CD4-positive, alpha-beta T cell (primary cell): ENCODE measurements at regions not wholly inside any gene's neighbourhood (a gene's known extent, or its start where the extent isn't known, plus 50 kb on each side); places are given as distances from the start of the nearest gene placed in this dataset.

Experiments used
- ATAC-seq: fragments of 200-7000 bp; cut with Tn5 transposase; one replicate; pipeline ENCODE4 v1.10.0; 2022; ENCODE audit warnings: mild to moderate bottlenecking; ENCODE audit not compliant: poor library complexity
- CTCF ChIA-PET: fragments of 350-600 bp; sonication (Branson Sonifier 250); formaldehyde crosslinking; loops from one replicate; lab custom pipeline; 2021; ENCODE audit warnings: antibody characterized with exemption, inconsistent platforms; lab: Charles Lee
- POLR2A ChIA-PET: fragments of 350-600 bp; sonication (Branson Sonifier 250); formaldehyde crosslinking; loops from one replicate; lab custom pipeline; 2021; ENCODE audit warnings: antibody characterized with exemption, inconsistent platforms; lab: Charles Lee
- DNase-seq, 14 experiments: peaks; one replicate each; pipeline ENCODE4 v3.0.0-alpha.2; 2013 to 2020; ENCODE audit warnings: mixed read lengths in 2 of 14
- H3K27ac ChIP-seq, 2 donors: one replicate each; pipeline versions ENCODE4 v1.5.1 to v1.7.0; 2013; ENCODE audit warnings: low read length in 2 of 2, low read depth in 1 of 2, mild to moderate bottlenecking in 1 of 2
- H3K27me3 ChIP-seq, 2 experiments: 1 replicate in 1 of 2; 2 replicates in 1 of 2; pipeline versions ENCODE4 v1.6.1 to v1.7.0; 2013; ENCODE audit warnings: low read length in 2 of 2, control low read depth in 1 of 2, mild to moderate bottlenecking in 1 of 2, moderate library complexity in 1 of 2; ENCODE audit not compliant: insufficient read depth in 2 of 2, control insufficient read depth in 1 of 2
- H3K36me3 ChIP-seq: one replicate; pipeline ENCODE4 v1.6.1; 2013; ENCODE audit warnings: low read length, control low read depth; ENCODE audit not compliant: insufficient read depth
- H3K4me1 ChIP-seq: one replicate; pipeline ENCODE4 v1.6.1; 2013; ENCODE audit warnings: low read length, control low read depth; ENCODE audit not compliant: insufficient read depth
- H3K4me3 ChIP-seq: one replicate; pipeline ENCODE4 v1.5.1; 2013; ENCODE audit warnings: mild to moderate bottlenecking, low read length, moderate library complexity
- H3K9me3 ChIP-seq, 2 experiments: 1 replicate in 1 of 2; 2 replicates in 1 of 2; pipeline versions ENCODE4 v1.6.1 to v1.7.0; 2013; ENCODE audit warnings: low read length in 2 of 2, mild to moderate bottlenecking in 2 of 2, control low read depth in 1 of 2, moderate library complexity in 1 of 2; ENCODE audit not compliant: control insufficient read depth in 1 of 2, insufficient read depth in 1 of 2
- H3K27ac Mint-ChIP-seq: one replicate; pipeline ENCODE4 v1.8.0; 2020; ENCODE audit warnings: mixed read lengths
- H3K27me3 Mint-ChIP-seq: one replicate; pipeline ENCODE4 v1.8.0; 2021; ENCODE audit warnings: mixed read lengths
- H3K36me3 Mint-ChIP-seq: one replicate; pipeline ENCODE4 v1.8.0; 2021; ENCODE audit warnings: low read depth, mixed read lengths
- H3K4me1 Mint-ChIP-seq: one replicate; pipeline ENCODE4 v1.8.0; 2021; ENCODE audit warnings: low read depth, mixed read lengths
- H3K4me3 Mint-ChIP-seq: one replicate; pipeline ENCODE4 v1.8.0; 2020; ENCODE audit warnings: mild to moderate bottlenecking, mixed read lengths
- H3K9me3 Mint-ChIP-seq: one replicate; pipeline ENCODE4 v1.8.0; 2020; ENCODE audit warnings: mixed read lengths
- intact Hi-C, 2 experiments: fragments of 100-400 bp; cut with DNase I in 1 of 2; cut with micrococcal nuclease in 1 of 2; formaldehyde crosslinking; loops; one replicate each; pipeline versions ENCODE4 v1.15.1 to v1.9.0; 2023 to 2025; cut with DNase I, micrococcal nuclease
- TF ChIP-seq, protein P1 (sequence below): fragments of 200-600 bp; IDR thresholded peaks from one replicate; pipeline ENCODE4 v1.8.0; 2022; ENCODE audit warnings: antibody characterized with exemption, mild to moderate bottlenecking

DNA sequence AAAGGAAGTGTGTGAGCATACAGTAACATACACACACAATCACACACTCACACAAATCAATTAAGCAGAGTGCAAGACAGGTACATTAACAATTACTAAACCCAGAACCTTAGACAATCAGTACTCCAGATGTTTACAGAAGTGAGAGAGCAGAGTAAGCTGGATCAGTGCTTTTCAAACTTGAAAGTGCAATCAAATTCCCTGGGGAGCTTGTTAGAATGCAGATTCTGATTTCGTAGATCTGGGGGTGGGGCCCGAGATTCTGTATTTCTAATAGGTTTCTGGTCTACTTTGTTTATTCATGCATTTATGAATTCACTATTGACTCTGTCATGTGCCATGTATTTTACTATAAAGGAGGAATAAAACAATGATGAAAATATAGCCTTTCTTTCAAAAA, 179.6 kb upstream of the PHYHIPL start:
- DNase-seq (no peak), ATAC-seq (no peak)
- H3K27me3 Mint-ChIP-seq, result no peaks in the 10 kb centered on the region
- H3K36me3 ChIP-seq, result no peaks in the 10 kb centered on the region
- POLR2A ChIA-PET, result no interaction called here
- TF ChIP-seq, protein P1, sequence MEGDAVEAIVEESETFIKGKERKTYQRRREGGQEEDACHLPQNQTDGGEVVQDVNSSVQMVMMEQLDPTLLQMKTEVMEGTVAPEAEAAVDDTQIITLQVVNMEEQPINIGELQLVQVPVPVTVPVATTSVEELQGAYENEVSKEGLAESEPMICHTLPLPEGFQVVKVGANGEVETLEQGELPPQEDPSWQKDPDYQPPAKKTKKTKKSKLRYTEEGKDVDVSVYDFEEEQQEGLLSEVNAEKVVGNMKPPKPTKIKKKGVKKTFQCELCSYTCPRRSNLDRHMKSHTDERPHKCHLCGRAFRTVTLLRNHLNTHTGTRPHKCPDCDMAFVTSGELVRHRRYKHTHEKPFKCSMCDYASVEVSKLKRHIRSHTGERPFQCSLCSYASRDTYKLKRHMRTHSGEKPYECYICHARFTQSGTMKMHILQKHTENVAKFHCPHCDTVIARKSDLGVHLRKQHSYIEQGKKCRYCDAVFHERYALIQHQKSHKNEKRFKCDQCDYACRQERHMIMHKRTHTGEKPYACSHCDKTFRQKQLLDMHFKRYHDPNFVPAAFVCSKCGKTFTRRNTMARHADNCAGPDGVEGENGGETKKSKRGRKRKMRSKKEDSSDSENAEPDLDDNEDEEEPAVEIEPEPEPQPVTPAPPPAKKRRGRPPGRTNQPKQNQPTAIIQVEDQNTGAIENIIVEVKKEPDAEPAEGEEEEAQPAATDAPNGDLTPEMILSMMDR, result no peak
- no peaks in the 10 kb centered on the region for H3K27me3 ChIP-seq
- H3K4me1 Mint-ChIP-seq, result no peaks in the 10 kb centered on the region
- H3K4me1 ChIP-seq, result no peaks in the 10 kb centered on the region
- CTCF ChIA-PET, result no interaction called here
- intact Hi-C loops, result no loop called here
- H3K27ac ChIP-seq, result no peak overlapping the region
- no peaks in the 10 kb centered on the region for H3K9me3 Mint-ChIP-seq
- no peak overlapping the region for H3K4me3 Mint-ChIP-seq
- no peak overlapping the region for H3K4me3 ChIP-seq
- no peak overlapping the region for H3K27ac Mint-ChIP-seq
- no peaks in the 10 kb centered on the region for H3K36me3 Mint-ChIP-seq
- H3K9me3 ChIP-seq, result no peaks in the 10 kb centered on the region

DNA sequence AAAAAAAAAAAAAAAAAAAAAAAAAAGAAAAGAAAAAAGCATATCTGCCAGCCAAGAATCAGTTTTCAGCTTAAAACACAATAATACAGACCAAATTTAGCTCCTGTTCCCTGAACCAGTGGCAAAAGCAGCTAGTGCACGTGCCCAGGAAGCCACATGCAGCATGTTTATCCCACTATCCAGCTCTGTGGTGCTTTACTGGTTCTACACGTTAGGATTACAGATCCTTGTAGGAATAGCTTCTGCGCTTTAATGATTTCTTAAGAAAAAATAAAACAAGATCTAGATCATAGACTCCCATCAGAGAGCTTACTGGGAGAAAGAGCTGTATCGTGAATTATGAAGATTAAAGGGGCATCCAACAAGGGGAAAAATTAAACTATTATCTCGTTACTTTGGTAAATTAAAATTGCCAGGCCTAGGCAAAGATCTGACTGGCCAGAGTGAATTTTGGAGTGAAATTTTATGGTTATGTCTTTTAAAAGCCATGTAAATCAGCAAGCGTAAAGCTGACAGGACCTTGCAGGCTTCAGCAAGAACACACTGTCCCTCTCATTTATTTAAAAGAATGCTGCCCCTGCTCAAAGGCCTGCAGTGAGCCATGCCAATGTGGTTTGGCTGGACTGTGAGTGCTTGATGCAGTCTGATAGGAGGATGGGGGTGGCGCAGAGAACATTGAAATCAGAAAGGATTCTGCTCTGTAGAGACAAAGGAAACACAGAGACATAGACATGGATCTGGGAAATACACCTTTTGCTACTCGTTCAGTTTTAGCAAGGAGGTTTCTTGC, 177.3 kb upstream of the PHYHIPL start:
- no peaks in the 10 kb centered on the region for H3K9me3 ChIP-seq
- intact Hi-C loops, result no loop called here
- H3K4me3 Mint-ChIP-seq, result no peak overlapping the region

DNA sequence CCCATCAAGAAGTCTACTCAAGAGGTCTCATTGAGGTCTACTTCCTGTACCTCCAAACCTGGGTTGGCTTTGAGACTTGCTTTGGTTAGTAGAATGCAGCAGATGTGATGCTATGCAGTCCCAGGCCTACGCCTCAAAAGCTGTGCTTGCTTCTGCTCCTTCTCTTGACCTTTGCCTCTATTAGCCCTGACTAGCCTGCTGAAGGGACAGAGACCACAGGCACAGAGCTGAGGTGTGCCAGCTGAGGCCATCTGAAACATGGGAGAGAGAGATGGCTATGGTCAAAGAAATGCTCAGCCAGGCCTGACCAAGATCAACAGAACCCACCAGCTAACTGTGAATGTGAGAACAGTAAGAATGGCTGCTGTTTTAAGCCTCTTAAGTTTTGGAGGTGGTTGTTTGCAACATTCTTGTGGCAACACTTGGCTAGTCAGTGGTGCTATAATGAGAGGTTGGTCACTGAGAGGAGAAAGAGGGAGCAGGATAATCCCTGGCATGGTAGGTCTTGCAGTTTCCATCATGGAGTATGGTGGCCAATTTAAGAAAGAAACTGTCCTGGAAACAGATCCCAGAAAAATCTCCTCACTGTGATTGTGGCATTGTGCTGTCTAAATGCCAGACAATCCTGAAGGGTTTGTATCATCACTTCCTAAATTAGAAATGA, 176.1 kb upstream of the PHYHIPL start:
- no peaks in the 10 kb centered on the region for H3K9me3 Mint-ChIP-seq
- Histone ChIP-seq H3K4me1 (no peaks in the 10 kb centered on the region), H3K36me3 (no peaks in the 10 kb centered on the region), H3K27ac (no peak overlapping the region), H3K9me3 (no peaks in the 10 kb centered on the region), H3K4me3 (no peak overlapping the region), H3K27me3 (no peaks in the 10 kb centered on the region)
- CTCF ChIA-PET, result no interaction called here
- H3K27ac Mint-ChIP-seq, result no peak overlapping the region
- TF ChIP-seq, protein P1, result no peak
- H3K27me3 Mint-ChIP-seq, result no peaks in the 10 kb centered on the region
- H3K4me3 Mint-ChIP-seq, result no peak overlapping the region
- ATAC-seq (no peak), DNase-seq (no peak)
- H3K36me3 Mint-ChIP-seq, result no peaks in the 10 kb centered on the region
- no peaks in the 10 kb centered on the region for H3K4me1 Mint-ChIP-seq
- intact Hi-C loops, result no loop called here
- POLR2A ChIA-PET, result no interaction called here

More for the DNA sequence above, 177.3 kb upstream of the PHYHIPL start:
- Mint-ChIP-seq H3K9me3 (no peaks in the 10 kb centered on the region), H3K27ac (no peak overlapping the region), H3K36me3 (no peaks in the 10 kb centered on the region), H3K4me1 (no peaks in the 10 kb centered on the region), H3K27me3 (no peaks in the 10 kb centered on the region)
- H3K36me3 ChIP-seq, result no peaks in the 10 kb centered on the region
- no peak overlapping the region for H3K27ac ChIP-seq
- no peak overlapping the region for H3K4me3 ChIP-seq
- DNase-seq, result no peak
- no peaks in the 10 kb centered on the region for H3K27me3 ChIP-seq
- ChIA-PET POLR2A (no interaction called here), CTCF (no interaction called here)
- TF ChIP-seq, protein P1, result no peak
- no peaks in the 10 kb centered on the region for H3K4me1 ChIP-seq
- no peak for ATAC-seq
